ENCODE measurements at regions not wholly inside any gene's neighbourhood (a gene's known extent, or its start where the extent isn't known, plus 50 kb on each side); places are given as distances from the start of the nearest gene placed in this dataset.

DNA sequence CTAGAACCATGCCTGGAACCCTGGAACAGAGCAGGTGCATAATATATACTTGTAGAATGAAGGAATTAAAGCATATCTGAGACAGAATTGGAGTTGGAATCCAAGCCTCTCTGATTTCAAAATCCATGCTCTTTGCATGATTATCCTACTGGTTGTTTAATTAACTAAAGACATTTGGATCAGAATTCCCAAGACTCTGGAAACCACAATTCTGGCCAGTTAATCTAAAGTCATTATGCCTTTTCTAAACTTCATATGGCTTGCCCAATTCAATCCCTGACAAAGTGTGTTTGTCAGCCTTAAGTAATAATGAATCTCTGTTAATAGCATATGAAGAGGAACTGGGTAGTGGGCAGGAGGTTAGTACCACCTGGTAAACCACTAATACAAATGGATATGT, 422.6 kb downstream of the ATP23 start:
- CTCF ChIA-PET: no interaction called here
- H3K9me2 ChIP-seq (ENCODE audit: insufficient read depth): no peaks in the 10 kb centered on the region
- intact Hi-C loops (cut with micrococcal nuclease): no loop called here
- no TSS peak for BruUV-seq (replicated peaks)
- POLR2A ChIA-PET: no interaction called here
- H3K4me3 ChIP-seq (replicated peaks in 1 of 2; ENCODE audit: low read depth in 1 of 2, low read length in 2 of 2): no peak overlapping the region
- RAD21 ChIA-PET (ENCODE audit: low non-redundant PET in 1 of 2, low total read pairs in 2 of 2, uncharacterized antibody in 2 of 2, unreplicated experiment in 2 of 2): no interaction called here
- ATAC-seq (no peak), DNase-seq (ENCODE audit: low read depth, low spot score) (no peak)
- no peaks in the 10 kb centered on the region for H3K36me3 ChIP-seq (ENCODE audit: control insufficient read depth in 1 of 2, insufficient read depth in 2 of 2, low read length in 2 of 2)
- TF ChIP-seq CBX3 (IDR thresholded peaks at IDR 0.05; ENCODE audit: low read depth): no peak
- TF ChIP-seq EGR1 (IDR thresholded peaks at IDR 0.05; ENCODE audit: low read depth): no peak
- no peaks in the 10 kb centered on the region for H3K79me2 ChIP-seq (ENCODE audit: insufficient read depth, low read length)
- H4K20me1 ChIP-seq (ENCODE audit: insufficient read depth): no peaks in the 10 kb centered on the region
- no peaks in the 10 kb centered on the region for H3K9me3 ChIP-seq (ENCODE audit: control insufficient read depth in 1 of 2, insufficient read depth in 1 of 2, low read depth in 1 of 2, low read length in 2 of 2)
- no peak overlapping the region for H3K9ac ChIP-seq (ENCODE audit: low read length)
- no peak overlapping the region for H2AFZ ChIP-seq (ENCODE audit: low read depth, low read length, poor library complexity, severe bottlenecking)
- no peak overlapping the region for H3K4me2 ChIP-seq (ENCODE audit: low read length)
- no peaks in the 10 kb centered on the region for H3K27me3 ChIP-seq (ENCODE audit: insufficient read depth, low read length)
- H3K4me1 ChIP-seq (ENCODE audit: control insufficient read depth in 1 of 2, insufficient read depth in 2 of 2, low read length in 2 of 2): peaks cover 0 to 8% of the 10 kb centered on the region in 2 experiments; a peak in 2 of 4 replicates
- no peak overlapping the region for H3K27ac ChIP-seq (ENCODE audit: low read depth, low read length)

DNA sequence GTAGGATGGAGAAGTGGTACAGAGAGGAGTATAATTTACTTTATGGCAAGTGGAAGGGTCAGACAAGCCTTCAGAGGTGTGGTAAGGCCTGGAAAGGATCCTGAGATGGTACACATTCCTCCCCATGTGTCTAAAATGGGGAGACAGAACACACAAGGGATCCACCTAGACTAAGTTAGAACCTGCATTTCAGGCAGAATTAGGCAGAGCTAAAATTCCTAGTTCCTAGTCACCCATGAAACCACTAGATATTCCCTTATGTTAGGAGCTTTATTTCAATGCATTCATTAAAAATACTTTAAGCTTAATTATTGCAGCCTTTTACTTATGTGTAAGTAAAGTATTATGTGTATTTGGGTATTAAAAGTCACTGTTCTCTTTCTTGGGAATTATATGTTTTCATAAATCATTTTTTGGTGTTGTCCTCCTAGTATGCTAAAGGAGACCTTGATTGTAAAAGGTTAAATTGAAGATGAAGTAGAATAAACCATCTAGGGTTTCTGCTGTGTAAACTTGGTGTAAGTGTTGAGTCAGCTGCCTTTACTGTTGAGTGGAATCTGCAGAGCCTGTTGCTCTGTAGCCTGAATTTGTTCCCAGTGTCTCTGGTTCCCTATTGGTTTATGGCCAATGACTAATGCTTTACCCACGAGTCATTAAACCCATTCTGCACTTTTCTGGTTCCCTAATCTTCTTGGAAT, 423.2 kb downstream of the ATP23 start:
- intact Hi-C loops (cut with micrococcal nuclease): no loop called here
- DNase-seq (ENCODE audit: low read depth, low spot score) (peak; percentile 12), ATAC-seq (peak; percentile 50; the same call in 1 of the 2 replicates)
- POLR2A ChIA-PET: no interaction called here
- H3K4me2 ChIP-seq (ENCODE audit: low read length): peak overlapping the region; percentile 35; the same call in 1 of the 2 replicates
- no peaks in the 10 kb centered on the region for H3K9me3 ChIP-seq (ENCODE audit: control insufficient read depth in 1 of 2, insufficient read depth in 1 of 2, low read depth in 1 of 2, low read length in 2 of 2)
- H3K4me1 ChIP-seq (ENCODE audit: control insufficient read depth in 1 of 2, insufficient read depth in 2 of 2, low read length in 2 of 2): peaks cover 0 to 8% of the 10 kb centered on the region in 2 experiments; a peak in 2 of 4 replicates
- H3K79me2 ChIP-seq (ENCODE audit: insufficient read depth, low read length): no peaks in the 10 kb centered on the region
- no peaks in the 10 kb centered on the region for H4K20me1 ChIP-seq (ENCODE audit: insufficient read depth)
- H3K9ac ChIP-seq (ENCODE audit: low read length): no peak overlapping the region
- no peaks in the 10 kb centered on the region for H3K27me3 ChIP-seq (ENCODE audit: insufficient read depth, low read length)
- CTCF ChIA-PET: no interaction called here
- no peaks in the 10 kb centered on the region for H3K36me3 ChIP-seq (ENCODE audit: control insufficient read depth in 1 of 2, insufficient read depth in 2 of 2, low read length in 2 of 2)
- BruUV-seq (replicated peaks): no TSS peak
- no peak overlapping the region for H2AFZ ChIP-seq (ENCODE audit: low read depth, low read length, poor library complexity, severe bottlenecking)
- RAD21 ChIA-PET (ENCODE audit: low non-redundant PET in 1 of 2, low total read pairs in 2 of 2, uncharacterized antibody in 2 of 2, unreplicated experiment in 2 of 2): no interaction called here
- H3K27ac ChIP-seq (ENCODE audit: low read depth, low read length): no peak overlapping the region
- H3K9me2 ChIP-seq (ENCODE audit: insufficient read depth): no peaks in the 10 kb centered on the region
- TF ChIP-seq CEBPB (IDR thresholded peaks at IDR 0.05; ENCODE audit: low read depth) (no peak), SP1 (IDR thresholded peaks at IDR 0.05; ENCODE audit: low read depth) (peak; percentile 25; the same call in 1 of the 2 replicates), FOSL1 (IDR thresholded peaks at IDR 0.05; ENCODE audit: low read depth) (peak; percentile 39; the same call in 1 of the 2 replicates), EZH2 (IDR thresholded peaks at IDR 0.05) (no peak)
- TF ChIP-seq, protein P1, sequence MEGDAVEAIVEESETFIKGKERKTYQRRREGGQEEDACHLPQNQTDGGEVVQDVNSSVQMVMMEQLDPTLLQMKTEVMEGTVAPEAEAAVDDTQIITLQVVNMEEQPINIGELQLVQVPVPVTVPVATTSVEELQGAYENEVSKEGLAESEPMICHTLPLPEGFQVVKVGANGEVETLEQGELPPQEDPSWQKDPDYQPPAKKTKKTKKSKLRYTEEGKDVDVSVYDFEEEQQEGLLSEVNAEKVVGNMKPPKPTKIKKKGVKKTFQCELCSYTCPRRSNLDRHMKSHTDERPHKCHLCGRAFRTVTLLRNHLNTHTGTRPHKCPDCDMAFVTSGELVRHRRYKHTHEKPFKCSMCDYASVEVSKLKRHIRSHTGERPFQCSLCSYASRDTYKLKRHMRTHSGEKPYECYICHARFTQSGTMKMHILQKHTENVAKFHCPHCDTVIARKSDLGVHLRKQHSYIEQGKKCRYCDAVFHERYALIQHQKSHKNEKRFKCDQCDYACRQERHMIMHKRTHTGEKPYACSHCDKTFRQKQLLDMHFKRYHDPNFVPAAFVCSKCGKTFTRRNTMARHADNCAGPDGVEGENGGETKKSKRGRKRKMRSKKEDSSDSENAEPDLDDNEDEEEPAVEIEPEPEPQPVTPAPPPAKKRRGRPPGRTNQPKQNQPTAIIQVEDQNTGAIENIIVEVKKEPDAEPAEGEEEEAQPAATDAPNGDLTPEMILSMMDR (IDR thresholded peaks at IDR 0.05 in 2 of 3, conservative IDR thresholded peaks at IDR 0.05 in 1 of 3; ENCODE audit: borderline replicate concordance in 1 of 3, insufficient read depth in 1 of 3, low read depth in 2 of 3, low read length in 2 of 3): no peak
- TF ChIP-seq, protein P2, sequence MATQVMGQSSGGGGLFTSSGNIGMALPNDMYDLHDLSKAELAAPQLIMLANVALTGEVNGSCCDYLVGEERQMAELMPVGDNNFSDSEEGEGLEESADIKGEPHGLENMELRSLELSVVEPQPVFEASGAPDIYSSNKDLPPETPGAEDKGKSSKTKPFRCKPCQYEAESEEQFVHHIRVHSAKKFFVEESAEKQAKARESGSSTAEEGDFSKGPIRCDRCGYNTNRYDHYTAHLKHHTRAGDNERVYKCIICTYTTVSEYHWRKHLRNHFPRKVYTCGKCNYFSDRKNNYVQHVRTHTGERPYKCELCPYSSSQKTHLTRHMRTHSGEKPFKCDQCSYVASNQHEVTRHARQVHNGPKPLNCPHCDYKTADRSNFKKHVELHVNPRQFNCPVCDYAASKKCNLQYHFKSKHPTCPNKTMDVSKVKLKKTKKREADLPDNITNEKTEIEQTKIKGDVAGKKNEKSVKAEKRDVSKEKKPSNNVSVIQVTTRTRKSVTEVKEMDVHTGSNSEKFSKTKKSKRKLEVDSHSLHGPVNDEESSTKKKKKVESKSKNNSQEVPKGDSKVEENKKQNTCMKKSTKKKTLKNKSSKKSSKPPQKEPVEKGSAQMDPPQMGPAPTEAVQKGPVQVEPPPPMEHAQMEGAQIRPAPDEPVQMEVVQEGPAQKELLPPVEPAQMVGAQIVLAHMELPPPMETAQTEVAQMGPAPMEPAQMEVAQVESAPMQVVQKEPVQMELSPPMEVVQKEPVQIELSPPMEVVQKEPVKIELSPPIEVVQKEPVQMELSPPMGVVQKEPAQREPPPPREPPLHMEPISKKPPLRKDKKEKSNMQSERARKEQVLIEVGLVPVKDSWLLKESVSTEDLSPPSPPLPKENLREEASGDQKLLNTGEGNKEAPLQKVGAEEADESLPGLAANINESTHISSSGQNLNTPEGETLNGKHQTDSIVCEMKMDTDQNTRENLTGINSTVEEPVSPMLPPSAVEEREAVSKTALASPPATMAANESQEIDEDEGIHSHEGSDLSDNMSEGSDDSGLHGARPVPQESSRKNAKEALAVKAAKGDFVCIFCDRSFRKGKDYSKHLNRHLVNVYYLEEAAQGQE (IDR thresholded peaks at IDR 0.05; ENCODE audit: low read depth): no peak
- no peak overlapping the region for H3K4me3 ChIP-seq (replicated peaks in 1 of 2; ENCODE audit: low read depth in 1 of 2, low read length in 2 of 2)
